DMS79 treated with DMSO at 0.1 percent for 48 hours (cell line): ENCODE measurements at regions not wholly inside any gene's neighbourhood (a gene's known extent, or its start where the extent isn't known, plus 50 kb on each side); places are given as distances from the start of the nearest gene placed in this dataset.

Experiments
- DNase-seq: peaks from one replicate; lab custom pipeline; 2025; lab: John Stamatoyannopoulos, UW

GRCh38 chr5:160903076-160903475 lies 51.1 kb upstream of the ATP10B start:
- no peak for DNase-seq
